OCI-LY7 (cell line): ENCODE measurements at regions not wholly inside any gene's neighbourhood (a gene's known extent, or its start where the extent isn't known, plus 50 kb on each side); places are given as distances from the start of the nearest gene placed in this dataset.

ENCODE experiments used
- CTCF ChIP-seq: fragments of 200-600 bp; sonication (generic); conservative IDR thresholded peaks from 2 replicates; pipeline ENCODE4 v1.5.1; 2014; ENCODE audit warnings: mild to moderate bottlenecking, antibody characterized with exemption, low read length, moderate library complexity, mixed read lengths
- EZH2phosphoT487 ChIP-seq: fragments of 200-600 bp; sonication (generic); IDR thresholded peaks from 2 replicates; pipeline ENCODE4 v1.6.1; 2018; ENCODE audit warnings: low read depth, borderline replicate concordance, mild to moderate bottlenecking, mixed run types, antibody characterized with exemption, low read length, moderate library complexity, mixed read lengths

- no peak for TF ChIP-seq CTCF
- no peak for TF ChIP-seq EZH2phosphoT487
Observed at GRCh38 chr5:148719605-148720004, 65.3 kb upstream of the HTR4 start.
